B cell (primary cell): ENCODE measurements at regions not wholly inside any gene's neighbourhood (a gene's known extent, or its start where the extent isn't known, plus 50 kb on each side); places are given as distances from the start of the nearest gene placed in this dataset.

Source experiments
- EZH2 ChIP-seq: IDR thresholded peaks from 2 replicates; pipeline ENCODE4 v1.6.1; 2012; ENCODE audit warnings: borderline replicate concordance, low read depth, mild to moderate bottlenecking, moderate library complexity, low read length; ENCODE audit not compliant: insufficient read depth, poor library complexity, severe bottlenecking
- TF ChIP-seq, protein P1 (sequence below): fragments of 200-600 bp; IDR thresholded peaks from one replicate; pipeline ENCODE4 v1.8.0; 2022; ENCODE audit warnings: antibody characterized with exemption, mild to moderate bottlenecking

GRCh38 chr2:7969756-7970515 is 711.9 kb upstream of the ID2 start:
- TF ChIP-seq, protein P1, sequence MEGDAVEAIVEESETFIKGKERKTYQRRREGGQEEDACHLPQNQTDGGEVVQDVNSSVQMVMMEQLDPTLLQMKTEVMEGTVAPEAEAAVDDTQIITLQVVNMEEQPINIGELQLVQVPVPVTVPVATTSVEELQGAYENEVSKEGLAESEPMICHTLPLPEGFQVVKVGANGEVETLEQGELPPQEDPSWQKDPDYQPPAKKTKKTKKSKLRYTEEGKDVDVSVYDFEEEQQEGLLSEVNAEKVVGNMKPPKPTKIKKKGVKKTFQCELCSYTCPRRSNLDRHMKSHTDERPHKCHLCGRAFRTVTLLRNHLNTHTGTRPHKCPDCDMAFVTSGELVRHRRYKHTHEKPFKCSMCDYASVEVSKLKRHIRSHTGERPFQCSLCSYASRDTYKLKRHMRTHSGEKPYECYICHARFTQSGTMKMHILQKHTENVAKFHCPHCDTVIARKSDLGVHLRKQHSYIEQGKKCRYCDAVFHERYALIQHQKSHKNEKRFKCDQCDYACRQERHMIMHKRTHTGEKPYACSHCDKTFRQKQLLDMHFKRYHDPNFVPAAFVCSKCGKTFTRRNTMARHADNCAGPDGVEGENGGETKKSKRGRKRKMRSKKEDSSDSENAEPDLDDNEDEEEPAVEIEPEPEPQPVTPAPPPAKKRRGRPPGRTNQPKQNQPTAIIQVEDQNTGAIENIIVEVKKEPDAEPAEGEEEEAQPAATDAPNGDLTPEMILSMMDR: no peak
- TF ChIP-seq EZH2: no peak
